ENCODE measurements at regions not wholly inside any gene's neighbourhood (a gene's known extent, or its start where the extent isn't known, plus 50 kb on each side); places are given as distances from the start of the nearest gene placed in this dataset.

DNA sequence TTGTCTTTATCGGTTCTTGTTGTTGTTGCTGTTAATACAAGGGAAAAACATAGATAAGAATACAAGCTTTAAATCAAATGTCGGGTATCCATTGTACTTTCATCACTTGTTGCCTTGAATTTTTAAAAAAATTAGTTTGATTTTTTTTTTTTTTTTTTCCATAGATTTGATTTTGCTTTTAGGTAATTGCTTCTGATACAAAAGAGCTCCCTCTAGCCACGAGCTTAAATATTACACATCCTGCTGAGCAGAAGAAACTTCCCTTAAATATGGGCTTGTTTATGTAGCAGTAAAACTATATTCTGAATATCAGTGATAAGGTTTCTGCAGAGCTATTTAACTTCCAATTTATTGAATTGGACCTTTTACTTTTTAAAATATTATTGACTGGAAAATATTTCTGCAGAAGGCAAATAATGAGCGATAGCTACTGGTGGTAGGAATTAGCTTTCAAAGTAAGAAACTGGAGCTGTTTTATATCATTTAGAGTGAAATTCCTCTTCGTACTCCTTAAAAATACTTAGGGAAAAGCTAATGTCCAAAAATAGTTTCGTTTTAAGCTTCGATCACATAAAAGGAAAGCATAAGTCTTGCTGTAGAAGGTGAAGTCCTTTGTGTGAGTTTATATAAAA lies 216.9 kb downstream of the POLR1F start:
- H3K4me1 ChIP-seq (ENCODE audit: low read depth, poor library complexity, severe bottlenecking) = no peaks in the 10 kb centered on the region
- no peak overlapping the region for H3K4me2 ChIP-seq
- no peak overlapping the region for H3K9ac ChIP-seq
- H3K36me3 ChIP-seq (ENCODE audit: insufficient read depth) = no peaks in the 10 kb centered on the region
- TF ChIP-seq, protein P1, sequence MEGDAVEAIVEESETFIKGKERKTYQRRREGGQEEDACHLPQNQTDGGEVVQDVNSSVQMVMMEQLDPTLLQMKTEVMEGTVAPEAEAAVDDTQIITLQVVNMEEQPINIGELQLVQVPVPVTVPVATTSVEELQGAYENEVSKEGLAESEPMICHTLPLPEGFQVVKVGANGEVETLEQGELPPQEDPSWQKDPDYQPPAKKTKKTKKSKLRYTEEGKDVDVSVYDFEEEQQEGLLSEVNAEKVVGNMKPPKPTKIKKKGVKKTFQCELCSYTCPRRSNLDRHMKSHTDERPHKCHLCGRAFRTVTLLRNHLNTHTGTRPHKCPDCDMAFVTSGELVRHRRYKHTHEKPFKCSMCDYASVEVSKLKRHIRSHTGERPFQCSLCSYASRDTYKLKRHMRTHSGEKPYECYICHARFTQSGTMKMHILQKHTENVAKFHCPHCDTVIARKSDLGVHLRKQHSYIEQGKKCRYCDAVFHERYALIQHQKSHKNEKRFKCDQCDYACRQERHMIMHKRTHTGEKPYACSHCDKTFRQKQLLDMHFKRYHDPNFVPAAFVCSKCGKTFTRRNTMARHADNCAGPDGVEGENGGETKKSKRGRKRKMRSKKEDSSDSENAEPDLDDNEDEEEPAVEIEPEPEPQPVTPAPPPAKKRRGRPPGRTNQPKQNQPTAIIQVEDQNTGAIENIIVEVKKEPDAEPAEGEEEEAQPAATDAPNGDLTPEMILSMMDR (conservative IDR thresholded peaks at IDR 0.05; ENCODE audit: low read depth, low read length) = peak; percentile 70
- no peaks in the 10 kb centered on the region for H4K20me1 ChIP-seq (ENCODE audit: insufficient read depth)
- no peaks in the 10 kb centered on the region for H3K27me3 ChIP-seq (ENCODE audit: insufficient read depth, low read depth)
- 0 out of 2 replicates have a peak overlapping the region, but pooled peaks have one; percentile 21 for H2AFZ ChIP-seq (ENCODE audit: low read depth)
- no peaks in the 10 kb centered on the region for H3K79me2 ChIP-seq (ENCODE audit: insufficient read depth, low read depth)
- H3K27ac ChIP-seq = no peak overlapping the region
- H3K4me3 ChIP-seq (IDR thresholded peaks at IDR 0.05; ENCODE audit: insufficient read depth, low read depth, low read length) = no peak overlapping the region

GRCh38 chr7:19491371-19491770 lies 217.5 kb downstream of the POLR1F start:
- Histone ChIP-seq H2AFZ (ENCODE audit: low read depth) (no peak overlapping the region), H3K4me1 (ENCODE audit: low read depth, poor library complexity, severe bottlenecking) (no peaks in the 10 kb centered on the region), H3K79me2 (ENCODE audit: insufficient read depth, low read depth) (no peaks in the 10 kb centered on the region), H3K27ac (no peak overlapping the region), H3K27me3 (ENCODE audit: insufficient read depth, low read depth) (no peaks in the 10 kb centered on the region), H3K9ac (no peak overlapping the region), H3K4me3 (IDR thresholded peaks at IDR 0.05; ENCODE audit: insufficient read depth, low read depth, low read length) (no peak overlapping the region), H3K36me3 (ENCODE audit: insufficient read depth) (no peaks in the 10 kb centered on the region), H3K4me2 (no peak overlapping the region), H4K20me1 (ENCODE audit: insufficient read depth) (no peaks in the 10 kb centered on the region)
- TF ChIP-seq, protein P1 (conservative IDR thresholded peaks at IDR 0.05; ENCODE audit: low read depth, low read length) = no peak

- no peak overlapping the region for H3K9ac ChIP-seq
- TF ChIP-seq, protein P1 (conservative IDR thresholded peaks at IDR 0.05; ENCODE audit: low read depth, low read length) = no peak
- no peak overlapping the region for H3K4me2 ChIP-seq
- H3K79me2 ChIP-seq (ENCODE audit: insufficient read depth, low read depth) = no peaks in the 10 kb centered on the region
- H3K4me3 ChIP-seq (IDR thresholded peaks at IDR 0.05; ENCODE audit: insufficient read depth, low read depth, low read length) = no peak overlapping the region
- no peak overlapping the region for H2AFZ ChIP-seq (ENCODE audit: low read depth)
- H3K27ac ChIP-seq = no peak overlapping the region
- no peaks in the 10 kb centered on the region for H3K27me3 ChIP-seq (ENCODE audit: insufficient read depth, low read depth)
- no peaks in the 10 kb centered on the region for H4K20me1 ChIP-seq (ENCODE audit: insufficient read depth)
- H3K4me1 ChIP-seq (ENCODE audit: low read depth, poor library complexity, severe bottlenecking) = no peaks in the 10 kb centered on the region
- H3K36me3 ChIP-seq (ENCODE audit: insufficient read depth) = no peaks in the 10 kb centered on the region
These were observed 219.5 kb downstream of the POLR1F start for GRCh38 chr7:19489162-19489820.

DNA sequence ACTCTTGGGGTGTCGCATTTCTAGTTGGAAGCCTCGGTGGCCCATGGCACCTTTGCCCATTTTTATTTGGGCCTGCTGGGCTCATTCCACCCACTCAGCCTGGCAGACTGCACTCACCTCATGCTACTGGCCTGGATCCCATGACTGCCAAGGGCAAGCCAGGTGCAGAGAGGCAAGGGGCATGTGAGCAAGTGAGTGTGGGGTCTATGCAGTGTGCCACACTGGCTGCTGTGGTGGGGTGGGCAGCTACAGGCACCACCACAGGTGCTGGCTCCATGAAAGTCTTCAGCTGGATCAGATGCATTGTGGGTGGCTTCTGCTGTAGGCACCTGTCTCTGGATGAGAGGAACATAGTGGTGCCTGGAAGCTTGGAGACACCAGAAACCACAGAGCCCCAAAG lies 220.8 kb downstream of the POLR1F start:
- H3K4me2 ChIP-seq = no peak overlapping the region
- H3K9ac ChIP-seq = no peak overlapping the region
- H2AFZ ChIP-seq (ENCODE audit: low read depth) = no peak overlapping the region
- H3K4me1 ChIP-seq (ENCODE audit: low read depth, poor library complexity, severe bottlenecking) = no peaks in the 10 kb centered on the region
- no peaks in the 10 kb centered on the region for H3K27me3 ChIP-seq (ENCODE audit: insufficient read depth, low read depth)
- H3K36me3 ChIP-seq (ENCODE audit: insufficient read depth) = no peaks in the 10 kb centered on the region
- no peaks in the 10 kb centered on the region for H4K20me1 ChIP-seq (ENCODE audit: insufficient read depth)
- TF ChIP-seq, protein P1 (conservative IDR thresholded peaks at IDR 0.05; ENCODE audit: low read depth, low read length) = no peak
- H3K4me3 ChIP-seq (IDR thresholded peaks at IDR 0.05; ENCODE audit: insufficient read depth, low read depth, low read length) = no peak overlapping the region
- no peaks in the 10 kb centered on the region for H3K79me2 ChIP-seq (ENCODE audit: insufficient read depth, low read depth)
- no peak overlapping the region for H3K27ac ChIP-seq

Measured in KMS-11 (cell line).